PC-3 (cell line): ENCODE measurements at regions not wholly inside any gene's neighbourhood (a gene's known extent, or its start where the extent isn't known, plus 50 kb on each side); places are given as distances from the start of the nearest gene placed in this dataset.

Experiments used
- EZH2 ChIP-seq: fragments of 300-600 bp; sonication (generic); IDR thresholded peaks from one replicate; pipeline ENCODE4 v1.6.1; 2017; ENCODE audit warnings: antibody characterized with exemption, mild to moderate bottlenecking, low read length; ENCODE audit not compliant: unreplicated experiment
- EZH2phosphoT487 ChIP-seq: fragments of 300-600 bp; sonication (generic); IDR thresholded peaks from 2 replicates; pipeline ENCODE4 v1.6.1; 2018; ENCODE audit warnings: mild to moderate bottlenecking, antibody characterized with exemption, low read length, borderline replicate concordance
- TF ChIP-seq, protein P1 (sequence below): fragments of 300-600 bp; sonication (generic); conservative IDR thresholded peaks from 2 replicates; pipeline ENCODE4 v1.5.1; 2017; ENCODE audit warnings: antibody characterized with exemption, low read depth, mild to moderate bottlenecking, low read length

- TF ChIP-seq, protein P1, sequence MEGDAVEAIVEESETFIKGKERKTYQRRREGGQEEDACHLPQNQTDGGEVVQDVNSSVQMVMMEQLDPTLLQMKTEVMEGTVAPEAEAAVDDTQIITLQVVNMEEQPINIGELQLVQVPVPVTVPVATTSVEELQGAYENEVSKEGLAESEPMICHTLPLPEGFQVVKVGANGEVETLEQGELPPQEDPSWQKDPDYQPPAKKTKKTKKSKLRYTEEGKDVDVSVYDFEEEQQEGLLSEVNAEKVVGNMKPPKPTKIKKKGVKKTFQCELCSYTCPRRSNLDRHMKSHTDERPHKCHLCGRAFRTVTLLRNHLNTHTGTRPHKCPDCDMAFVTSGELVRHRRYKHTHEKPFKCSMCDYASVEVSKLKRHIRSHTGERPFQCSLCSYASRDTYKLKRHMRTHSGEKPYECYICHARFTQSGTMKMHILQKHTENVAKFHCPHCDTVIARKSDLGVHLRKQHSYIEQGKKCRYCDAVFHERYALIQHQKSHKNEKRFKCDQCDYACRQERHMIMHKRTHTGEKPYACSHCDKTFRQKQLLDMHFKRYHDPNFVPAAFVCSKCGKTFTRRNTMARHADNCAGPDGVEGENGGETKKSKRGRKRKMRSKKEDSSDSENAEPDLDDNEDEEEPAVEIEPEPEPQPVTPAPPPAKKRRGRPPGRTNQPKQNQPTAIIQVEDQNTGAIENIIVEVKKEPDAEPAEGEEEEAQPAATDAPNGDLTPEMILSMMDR, result no peak
- no peak for TF ChIP-seq EZH2
- no peak for TF ChIP-seq EZH2phosphoT487
Measured at GRCh38 chr10:71049994-71050393, 161.6 kb upstream of the PCBD1 start.
